H1 (cell line): ENCODE measurements at regions not wholly inside any gene's neighbourhood (a gene's known extent, or its start where the extent isn't known, plus 50 kb on each side); places are given as distances from the start of the nearest gene placed in this dataset.

Experiments
- CTCF ChIA-PET: fragments of 300-600 bp; sonication (Branson Sonifier 250); formaldehyde crosslinking; loops from one replicate; lab custom pipeline; 2021; ENCODE audit not compliant: partially characterized antibody; lab: Charles Lee
- POLR2A ChIA-PET: fragments of 300-600 bp; sonication (Branson Sonifier 250); formaldehyde crosslinking; loops from one replicate; lab custom pipeline; 2021; ENCODE audit warnings: inconsistent platforms; ENCODE audit not compliant: partially characterized antibody; lab: Charles Lee
- DNase-seq, 2 experiments: peaks; one replicate each; pipeline versions ENCODE4 v3.0.0 to v3.0.0-alpha.2; 2010 to 2022; ENCODE audit warnings: low spot score in 2 of 2, low read depth in 1 of 2, mixed read lengths in 1 of 2
- FAIRE-seq: peaks from 2 replicates; lab custom pipeline; 2011; peaks lifted over from hg19 to GRCh38; lab: Jason Lieb, UNC
- H2AFZ ChIP-seq: 2 replicates; pipeline ENCODE4 v1.8.1; 2012; ENCODE audit warnings: low read length, inconsistent platforms
- H2AK5ac ChIP-seq: 2 replicates; pipeline ENCODE4 v1.6.1; 2013; ENCODE audit warnings: low read depth, low read length
- H2BK120ac ChIP-seq: replicated peaks from 2 replicates; pipeline ENCODE3; 2013; ENCODE audit warnings: low read depth, low read length, inconsistent platforms
- H2BK12ac ChIP-seq: 2 replicates; pipeline ENCODE4 v1.6.1; 2013; ENCODE audit warnings: low read depth, low read length
- H2BK15ac ChIP-seq: 2 replicates; pipeline ENCODE4 v1.6.1; 2013; ENCODE audit warnings: low read length
- H2BK20ac ChIP-seq: 2 replicates; pipeline ENCODE4 v1.6.1; 2013; ENCODE audit warnings: low read length
- H2BK5ac ChIP-seq: 2 replicates; pipeline ENCODE4 v1.6.1; 2013; ENCODE audit warnings: low read depth, low read length
- H3K14ac ChIP-seq: 2 replicates; pipeline ENCODE4 v1.6.1; 2013; ENCODE audit warnings: inconsistent platforms; ENCODE audit not compliant: insufficient read length
- H3K18ac ChIP-seq: 2 replicates; pipeline ENCODE4 v1.6.1; 2013; ENCODE audit warnings: low read length; ENCODE audit errors: extremely low read depth
- H3K23ac ChIP-seq: 2 replicates; pipeline ENCODE4 v1.6.1; 2013; ENCODE audit warnings: inconsistent platforms; ENCODE audit not compliant: insufficient read length
- H3K23me2 ChIP-seq: 2 replicates; pipeline ENCODE4 v1.6.1; 2013; ENCODE audit warnings: low read depth, low read length
- H3K27ac ChIP-seq: 2 replicates; pipeline ENCODE4 v1.6.1; 2011; ENCODE audit warnings: low read depth, low read length, inconsistent platforms
- H3K27me3 ChIP-seq, 4 experiments: replicated peaks in 1 of 4; 1 replicate in 1 of 4; 2 replicates in 3 of 4; pipeline versions ENCODE4 v1.6.1 to v1.8.1; 2011 to 2013; ENCODE audit warnings: low read length in 3 of 4, mild to moderate bottlenecking in 3 of 4, inconsistent platforms in 2 of 4, mixed read lengths in 2 of 4, moderate library complexity in 1 of 4; ENCODE audit not compliant: control insufficient read depth in 3 of 4, insufficient read depth in 3 of 4; ENCODE audit errors: extremely low read depth in 1 of 4
- H3K36me3 ChIP-seq, 4 experiments: 2 replicates each; pipeline versions ENCODE4 v1.6.1 to v1.8.1; 2011 to 2013; ENCODE audit warnings: mild to moderate bottlenecking in 4 of 4, low read length in 3 of 4, moderate library complexity in 2 of 4, control low read depth in 1 of 4, inconsistent platforms in 1 of 4; ENCODE audit not compliant: insufficient read depth in 4 of 4, control insufficient read depth in 2 of 4
- H3K4ac ChIP-seq: replicated peaks from 2 replicates; pipeline ENCODE3; 2013; ENCODE audit warnings: low read length, low read depth, mixed read lengths, inconsistent platforms; ENCODE audit not compliant: insufficient read length
- H3K4me1 ChIP-seq, 4 experiments: replicated peaks in 1 of 4; 1 replicate in 1 of 4; 2 replicates in 3 of 4; pipeline versions ENCODE4 v1.6.1 to v1.8.1; 2011 to 2013; ENCODE audit warnings: low read length in 3 of 4, inconsistent platforms in 2 of 4, mixed read lengths in 1 of 4; ENCODE audit not compliant: insufficient read depth in 4 of 4, control insufficient read depth in 3 of 4
- H3K4me2 ChIP-seq, 2 experiments: 2 replicates each; pipeline versions ENCODE4 v1.6.1 to v1.8.1; 2011 to 2013; ENCODE audit warnings: low read depth in 2 of 2, low read length in 2 of 2, control low read depth in 1 of 2, inconsistent platforms in 1 of 2, mild to moderate bottlenecking in 1 of 2; ENCODE audit not compliant: insufficient read depth in 1 of 2
- H3K4me3 ChIP-seq, 4 experiments: fragments of 200-600, 300-600 bp in 1 of 4; sonication (generic), shearing (Covaris generic), sonication (Bioruptor Twin) in 1 of 4; 2 replicates each; pipeline versions ENCODE4 v1.5.1 to v1.8.1; 2011 to 2016; ENCODE audit warnings: low read length in 4 of 4, low read depth in 3 of 4, control low read depth in 2 of 4, inconsistent platforms in 2 of 4, mild to moderate bottlenecking in 2 of 4, mixed read lengths in 1 of 4, moderate library complexity in 1 of 4; ENCODE audit not compliant: insufficient read depth in 2 of 4; ENCODE audit errors: extremely low read depth in 1 of 4
- H3K56ac ChIP-seq: replicated peaks from 2 replicates; pipeline ENCODE3; 2013; ENCODE audit warnings: low read depth, mild to moderate bottlenecking, mixed read lengths, low read length, inconsistent platforms; ENCODE audit not compliant: insufficient read length
- H3K79me1 ChIP-seq: 2 replicates; pipeline ENCODE4 v1.6.1; 2013; ENCODE audit warnings: low read depth, low read length, control low read depth
- H3K79me2 ChIP-seq, 2 experiments: 2 replicates each; pipeline versions ENCODE4 v1.6.1 to v1.8.1; 2012 to 2013; ENCODE audit warnings: low read length in 2 of 2, mild to moderate bottlenecking in 2 of 2, inconsistent platforms in 1 of 2; ENCODE audit not compliant: insufficient read depth in 2 of 2, control insufficient read depth in 1 of 2
- H3K9ac ChIP-seq, 4 experiments: replicated peaks in 1 of 4; 1 replicate in 1 of 4; 2 replicates in 3 of 4; pipeline versions ENCODE4 v1.6.1 to v1.8.1; 2011 to 2013; ENCODE audit warnings: low read depth in 3 of 4, low read length in 3 of 4, control low read depth in 2 of 4, mild to moderate bottlenecking in 2 of 4, moderate library complexity in 2 of 4, inconsistent platforms in 1 of 4; ENCODE audit errors: extremely low read depth in 1 of 4
- H3K9me3 ChIP-seq, 2 experiments: 2 replicates each; pipeline versions ENCODE4 v1.6.1 to v1.8.1; 2012 to 2013; ENCODE audit warnings: mild to moderate bottlenecking in 2 of 2, moderate library complexity in 2 of 2, control low read depth in 1 of 2, inconsistent platforms in 1 of 2, low read depth in 1 of 2, low read length in 1 of 2, mixed read lengths in 1 of 2; ENCODE audit not compliant: insufficient read depth in 2 of 2
- H4K20me1 ChIP-seq, 2 experiments: replicated peaks in 1 of 2; 2 replicates each; pipeline versions ENCODE3 to v1.8.1; 2011 to 2013; ENCODE audit warnings: inconsistent platforms in 2 of 2, low read length in 2 of 2, mild to moderate bottlenecking in 1 of 2; ENCODE audit not compliant: insufficient read depth in 2 of 2, control insufficient read depth in 1 of 2
- H4K5ac ChIP-seq: 2 replicates; pipeline ENCODE4 v1.6.1; 2013; ENCODE audit warnings: low read length, low read depth, mixed read lengths, inconsistent platforms; ENCODE audit not compliant: insufficient read length
- H4K8ac ChIP-seq: 2 replicates; pipeline ENCODE4 v1.8.0; 2013; ENCODE audit warnings: mild to moderate bottlenecking, moderate library complexity, low read length, inconsistent platforms; ENCODE audit not compliant: insufficient read depth; ENCODE audit errors: extremely low read depth
- H4K91ac ChIP-seq: replicated peaks from 2 replicates; pipeline ENCODE3; 2013; ENCODE audit warnings: low read length, mixed read lengths, inconsistent platforms; ENCODE audit not compliant: insufficient read length
- BACH1 ChIP-seq: IDR thresholded peaks from 2 replicates; pipeline ENCODE4 v1.6.1; 2012; ENCODE audit warnings: low read length, improper control_type of control experiment
- BRCA1 ChIP-seq: IDR thresholded peaks from 2 replicates; pipeline ENCODE4 v1.6.1; 2012; ENCODE audit warnings: low read depth, low read length, improper control_type of control experiment
- EP300 ChIP-seq, 2 experiments: IDR thresholded peaks; 1 replicate in 1 of 2; 2 replicates in 1 of 2; pipeline ENCODE4 v1.6.1; 2011 to 2012; ENCODE audit warnings: low read depth in 2 of 2, low read length in 2 of 2, mild to moderate bottlenecking in 2 of 2, borderline replicate concordance in 1 of 2, inconsistent platforms in 1 of 2, moderate library complexity in 1 of 2
- MAFK ChIP-seq: IDR thresholded peaks from 2 replicates; pipeline ENCODE4 v1.6.1; 2012; ENCODE audit warnings: low read depth, mild to moderate bottlenecking, improper control_type of control experiment, low read length
- NANOG ChIP-seq: IDR thresholded peaks from 2 replicates; pipeline ENCODE4 v1.6.1; 2011; ENCODE audit warnings: low read length, low read depth, mild to moderate bottlenecking, inconsistent platforms; ENCODE audit not compliant: insufficient read depth, poor library complexity, severe bottlenecking
- RXRA ChIP-seq: IDR thresholded peaks from 2 replicates; pipeline ENCODE4 v1.6.1; 2011; ENCODE audit warnings: low read depth, mild to moderate bottlenecking, low read length, moderate library complexity; ENCODE audit not compliant: insufficient read depth
- TAF1 ChIP-seq: IDR thresholded peaks from 2 replicates; pipeline ENCODE4 v1.6.1; 2011; ENCODE audit warnings: mild to moderate bottlenecking, low read depth, low read length
- WGBS, 2 experiments: shearing (Covaris generic) in 1 of 2; methylation state at CpG; one replicate each; pipeline versions ENCODE4 v1.1.6 to v1.1.7; 2013 to 2015; ENCODE audit warnings: low lambda C conversion rate in 2 of 2, mixed read lengths in 2 of 2, inconsistent platforms in 1 of 2, low coverage in 1 of 2, missing lambda C conversion rate in 1 of 2; ENCODE audit not compliant: insufficient replicate concordance in 2 of 2, insufficient coverage in 1 of 2, insufficient read length in 1 of 2; ENCODE audit errors: extremely low coverage in 1 of 2, missing lambda C conversion rate in 1 of 2; 5-methylcytosine and 5-hydroxymethylcytosine counted together

- Histone ChIP-seq H3K4me2 (no peak overlapping the region), H3K18ac (no peak overlapping the region), H4K5ac (no peak overlapping the region), H2BK5ac (no peak overlapping the region), H3K23me2 (no peaks in the 10 kb centered on the region), H3K9ac (no peak overlapping the region), H3K36me3 (no peaks in the 10 kb centered on the region), H3K27me3 (no peaks in the 10 kb centered on the region), H2BK20ac (no peak overlapping the region), H4K8ac (no peak overlapping the region), H3K9me3 (peaks cover 0 to 2% of the 10 kb centered on the region in 2 experiments; a peak in 1 of 4 replicates), H4K91ac (no peak overlapping the region), H3K4ac (no peak overlapping the region), H3K4me1 (no peaks in the 10 kb centered on the region), H3K27ac (no peak overlapping the region), H2BK120ac (no peak overlapping the region), H2AK5ac (no peak overlapping the region), H3K14ac (no peak overlapping the region), H3K79me1 (no peaks in the 10 kb centered on the region), H4K20me1 (no peaks in the 10 kb centered on the region), H2BK15ac (no peak overlapping the region), H3K79me2 (no peaks in the 10 kb centered on the region), H3K4me3 (no peak overlapping the region), H3K23ac (no peak overlapping the region), H3K56ac (no peak overlapping the region), H2BK12ac (no peak overlapping the region), H2AFZ (no peak overlapping the region)
- CTCF ChIA-PET: no interaction called here
- WGBS, 2 experiments: 81% methylated on average over 1 of the region's 1 CpG; no CpG with 5 or more reads in 1 of the 2 experiments
- DNase-seq (no peak), FAIRE-seq (no peak)
- POLR2A ChIA-PET: no interaction called here
- TF ChIP-seq MAFK (no peak), RXRA (no peak), TAF1 (no peak), BRCA1 (no peak), NANOG (no peak), BACH1 (no peak), EP300 (IDR thresholded peaks at IDR 0.05; ENCODE audit: borderline replicate concordance in 1 of 2, low read depth in 2 of 2, low read length in 2 of 2) (no peak)
Measured at GRCh38 chr4:19614171-19614570, 637.5 kb upstream of the SLIT2 start.
